ENCODE measurements at regions not wholly inside any gene's neighbourhood (a gene's known extent, or its start where the extent isn't known, plus 50 kb on each side); places are given as distances from the start of the nearest gene placed in this dataset.
A peak's percentile ranks its signal among the peaks of the same experiment; 100 is the strongest.

GRCh38 chr15:66952756-66953522 lies 112.5 kb upstream of the SMAD3 start:
- no peaks in the 10 kb centered on the region for H3K36me3 ChIP-seq
- no peaks in the 10 kb centered on the region for H3K9me3 ChIP-seq (ENCODE audit: low read depth)
- DNase-seq (ENCODE audit: low read depth in 1 of 2, low spot score in 1 of 2), result no peak
- H3K27me3 ChIP-seq, result peaks cover 5% of the 10 kb centered on the region
- H3K4me3 ChIP-seq, result no peak overlapping the region
- no peak overlapping the region for H3K27ac ChIP-seq
- no peaks in the 10 kb centered on the region for H3K4me1 ChIP-seq (ENCODE audit: low read depth)
- TF ChIP-seq CTCF (IDR thresholded peaks at IDR 0.05; ENCODE audit: low read depth, low read length), result no peak

- no peaks in the 10 kb centered on the region for H3K4me1 ChIP-seq (ENCODE audit: low read depth)
- no peak overlapping the region for H3K4me3 ChIP-seq
- H3K27ac ChIP-seq, result no peak overlapping the region
- DNase-seq (ENCODE audit: low read depth in 1 of 2, low spot score in 1 of 2), result no peak
- no peaks in the 10 kb centered on the region for H3K9me3 ChIP-seq (ENCODE audit: low read depth)
- no peaks in the 10 kb centered on the region for H3K36me3 ChIP-seq
- no peak for TF ChIP-seq CTCF (IDR thresholded peaks at IDR 0.05; ENCODE audit: low read depth, low read length)
- peaks cover 5% of the 10 kb centered on the region for H3K27me3 ChIP-seq
Observed at GRCh38 chr15:66953523-66954229, 111.7 kb upstream of the SMAD3 start.

DNA sequence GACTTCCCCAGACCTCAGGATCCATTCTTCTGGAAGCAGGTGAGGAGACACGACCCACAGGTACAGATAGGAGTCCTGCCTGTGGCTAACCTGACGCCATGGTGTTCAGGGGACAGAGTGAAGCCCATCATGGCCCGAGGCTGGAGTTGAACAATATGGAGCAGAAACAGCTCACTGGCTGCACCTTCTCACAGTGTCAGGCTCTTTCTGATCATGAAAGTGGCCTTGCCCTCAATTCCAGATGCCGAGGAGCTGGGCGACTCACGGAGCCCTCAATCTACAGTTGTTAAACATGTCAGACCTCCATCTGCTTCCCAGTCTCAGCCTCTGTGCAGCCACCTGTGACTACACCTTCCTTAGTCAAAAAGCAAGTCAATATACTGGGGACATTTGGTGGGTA lies 110.8 kb upstream of the SMAD3 start:
- H3K27ac ChIP-seq, result no peak overlapping the region
- no peaks in the 10 kb centered on the region for H3K36me3 ChIP-seq
- peaks cover 5% of the 10 kb centered on the region for H3K27me3 ChIP-seq
- no peak overlapping the region for H3K4me3 ChIP-seq
- TF ChIP-seq CTCF (IDR thresholded peaks at IDR 0.05; ENCODE audit: low read depth, low read length), result no peak
- H3K9me3 ChIP-seq (ENCODE audit: low read depth), result no peaks in the 10 kb centered on the region
- H3K4me1 ChIP-seq (ENCODE audit: low read depth), result no peaks in the 10 kb centered on the region
- DNase-seq (ENCODE audit: low read depth in 1 of 2, low spot score in 1 of 2), result no peak

DNA sequence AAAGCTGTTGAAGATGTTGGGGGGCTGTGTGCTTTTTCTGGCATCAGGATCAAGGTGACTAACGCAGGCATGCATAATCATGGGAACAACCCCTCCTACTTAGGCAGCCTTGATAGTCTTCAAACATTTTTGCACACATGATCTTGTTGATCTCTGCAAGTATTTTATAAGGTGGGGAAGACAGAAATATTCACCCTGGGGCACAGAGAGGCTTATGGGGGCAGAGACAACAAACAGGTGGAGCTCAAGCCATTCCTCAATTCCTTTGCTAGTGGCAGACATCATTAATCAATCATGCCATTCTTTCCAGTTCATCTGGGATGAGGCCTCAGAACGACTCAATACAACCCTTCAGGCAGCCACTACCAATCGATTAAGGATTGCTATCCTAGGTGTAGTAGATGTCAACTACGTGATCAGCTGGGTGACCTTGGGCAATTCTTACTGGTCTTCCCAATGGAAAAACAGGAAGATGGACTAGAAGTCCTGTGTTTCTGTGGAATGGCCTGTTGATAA lies 110.3 kb upstream of the SMAD3 start:
- Histone ChIP-seq H3K4me3 (no peak overlapping the region), H3K27ac (no peak overlapping the region), H3K4me1 (ENCODE audit: low read depth) (no peaks in the 10 kb centered on the region), H3K9me3 (ENCODE audit: low read depth) (no peaks in the 10 kb centered on the region), H3K27me3 (peaks cover 5% of the 10 kb centered on the region), H3K36me3 (no peaks in the 10 kb centered on the region)
- no peak for TF ChIP-seq CTCF (IDR thresholded peaks at IDR 0.05; ENCODE audit: low read depth, low read length)
- no peak for DNase-seq (ENCODE audit: low read depth in 1 of 2, low spot score in 1 of 2)

DNA sequence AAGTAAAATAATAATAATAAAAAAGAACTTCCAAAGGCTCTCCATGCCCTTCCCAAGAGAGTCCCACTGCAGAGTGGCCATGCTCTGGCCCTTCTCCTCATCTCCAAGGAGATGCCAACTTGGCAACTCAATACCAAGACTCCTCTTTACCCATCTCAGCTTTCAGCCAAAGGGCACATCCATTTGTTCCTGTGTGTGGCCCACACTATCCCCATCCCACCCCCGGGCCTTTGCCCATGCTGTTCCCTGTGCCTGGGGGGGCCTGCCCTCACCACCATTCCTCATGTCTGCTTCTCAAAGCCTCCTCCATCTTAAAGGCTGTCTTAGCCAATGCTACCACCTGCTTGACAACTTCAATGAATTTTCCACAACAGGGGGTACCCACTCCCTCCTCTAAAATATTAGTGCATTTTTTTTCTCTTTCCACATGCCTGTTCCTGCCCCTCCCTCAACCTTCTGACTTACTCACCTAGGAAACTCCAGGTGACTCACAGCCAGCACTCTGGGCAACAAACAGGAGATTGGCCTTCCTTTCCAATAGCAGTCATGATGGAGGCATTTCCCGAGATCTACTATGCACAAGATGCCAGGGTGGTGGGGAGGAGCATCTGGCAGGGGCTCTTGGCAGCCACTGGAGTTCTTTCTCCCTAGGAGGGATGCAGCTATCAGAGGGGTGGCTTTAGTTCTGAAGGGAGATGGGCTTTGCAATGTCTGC lies 109.4 kb upstream of the SMAD3 start:
- no peak overlapping the region for H3K27ac ChIP-seq
- no peak for TF ChIP-seq CTCF (IDR thresholded peaks at IDR 0.05; ENCODE audit: low read depth, low read length)
- no peaks in the 10 kb centered on the region for H3K4me1 ChIP-seq (ENCODE audit: low read depth)
- peak in 1 of 2 donors; percentile 17 for DNase-seq (ENCODE audit: low read depth in 1 of 2, low spot score in 1 of 2)
- peaks cover 5% of the 10 kb centered on the region for H3K27me3 ChIP-seq
- no peak overlapping the region for H3K4me3 ChIP-seq
- H3K9me3 ChIP-seq (ENCODE audit: low read depth), result no peaks in the 10 kb centered on the region
- H3K36me3 ChIP-seq, result no peaks in the 10 kb centered on the region
